Cardiac fibroblast (primary cell): ENCODE measurements at regions not wholly inside any gene's neighbourhood (a gene's known extent, or its start where the extent isn't known, plus 50 kb on each side); places are given as distances from the start of the nearest gene placed in this dataset.

ENCODE experiments used
- DNase-seq, 2 donors: peaks; one replicate each; pipeline versions ENCODE4 v3.0.0 to v3.0.0-alpha.2; 2010; ENCODE audit warnings: low read depth in 2 of 2
- H3K4me3 ChIP-seq, 2 donors: replicated peaks in 1 of 2; 1 replicate in 1 of 2; 2 replicates in 1 of 2; pipeline ENCODE4 v1.5.1; 2011; ENCODE audit warnings: low read depth in 2 of 2, low read length in 2 of 2, mild to moderate bottlenecking in 2 of 2, moderate library complexity in 1 of 2
- TF ChIP-seq, protein P1 (sequence below): IDR thresholded peaks from one replicate; pipeline ENCODE4 v1.5.1; 2011; ENCODE audit warnings: low read depth, mild to moderate bottlenecking, low read length, inconsistent platforms

DNA sequence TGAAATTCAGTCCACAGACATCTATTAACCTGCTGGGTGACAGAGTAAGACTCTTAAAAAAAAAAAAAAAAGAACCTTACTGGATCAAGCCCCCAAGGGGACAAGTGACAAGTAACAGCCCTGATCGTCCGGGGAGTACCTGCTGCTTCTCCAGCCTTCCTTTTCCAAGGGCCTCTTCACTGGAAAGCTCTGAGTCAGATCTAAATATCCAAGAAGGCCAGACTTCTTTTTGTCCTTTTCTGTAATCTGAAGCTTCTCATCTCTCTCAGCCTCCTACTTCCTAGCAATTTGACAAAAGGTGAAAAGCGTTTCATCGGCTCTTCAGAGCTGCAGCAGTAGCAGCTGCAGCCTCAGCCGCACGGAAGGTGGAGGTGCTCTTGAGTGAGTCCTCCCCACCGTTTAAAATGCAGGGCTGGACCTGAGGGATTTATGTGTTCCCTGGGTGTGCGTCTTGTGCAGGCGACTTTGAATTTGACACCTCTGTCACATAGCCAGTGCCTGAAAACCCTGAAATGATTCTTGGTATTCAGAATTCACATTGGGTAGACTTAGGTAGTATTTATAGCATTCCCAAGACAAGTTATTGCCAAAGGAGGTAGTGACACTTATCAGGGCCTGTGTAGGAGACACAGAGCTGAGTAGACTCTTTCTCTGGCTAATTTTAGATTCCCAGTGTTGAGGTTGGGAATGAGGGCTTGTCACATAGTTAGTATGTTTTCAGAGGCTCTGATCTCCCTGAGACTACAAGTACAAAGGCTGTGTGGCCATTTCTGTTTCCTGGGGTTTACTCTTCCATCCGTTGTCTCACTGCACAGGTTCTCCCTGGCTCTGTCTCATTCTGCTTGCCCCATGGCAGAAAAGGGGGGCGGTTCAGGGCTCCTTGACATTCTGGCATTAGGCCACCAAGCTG, 291.2 kb upstream of the C2CD4B start:
- no peak for DNase-seq
- TF ChIP-seq, protein P1, sequence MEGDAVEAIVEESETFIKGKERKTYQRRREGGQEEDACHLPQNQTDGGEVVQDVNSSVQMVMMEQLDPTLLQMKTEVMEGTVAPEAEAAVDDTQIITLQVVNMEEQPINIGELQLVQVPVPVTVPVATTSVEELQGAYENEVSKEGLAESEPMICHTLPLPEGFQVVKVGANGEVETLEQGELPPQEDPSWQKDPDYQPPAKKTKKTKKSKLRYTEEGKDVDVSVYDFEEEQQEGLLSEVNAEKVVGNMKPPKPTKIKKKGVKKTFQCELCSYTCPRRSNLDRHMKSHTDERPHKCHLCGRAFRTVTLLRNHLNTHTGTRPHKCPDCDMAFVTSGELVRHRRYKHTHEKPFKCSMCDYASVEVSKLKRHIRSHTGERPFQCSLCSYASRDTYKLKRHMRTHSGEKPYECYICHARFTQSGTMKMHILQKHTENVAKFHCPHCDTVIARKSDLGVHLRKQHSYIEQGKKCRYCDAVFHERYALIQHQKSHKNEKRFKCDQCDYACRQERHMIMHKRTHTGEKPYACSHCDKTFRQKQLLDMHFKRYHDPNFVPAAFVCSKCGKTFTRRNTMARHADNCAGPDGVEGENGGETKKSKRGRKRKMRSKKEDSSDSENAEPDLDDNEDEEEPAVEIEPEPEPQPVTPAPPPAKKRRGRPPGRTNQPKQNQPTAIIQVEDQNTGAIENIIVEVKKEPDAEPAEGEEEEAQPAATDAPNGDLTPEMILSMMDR, result no peak
- H3K4me3 ChIP-seq, result no peak overlapping the region

DNA sequence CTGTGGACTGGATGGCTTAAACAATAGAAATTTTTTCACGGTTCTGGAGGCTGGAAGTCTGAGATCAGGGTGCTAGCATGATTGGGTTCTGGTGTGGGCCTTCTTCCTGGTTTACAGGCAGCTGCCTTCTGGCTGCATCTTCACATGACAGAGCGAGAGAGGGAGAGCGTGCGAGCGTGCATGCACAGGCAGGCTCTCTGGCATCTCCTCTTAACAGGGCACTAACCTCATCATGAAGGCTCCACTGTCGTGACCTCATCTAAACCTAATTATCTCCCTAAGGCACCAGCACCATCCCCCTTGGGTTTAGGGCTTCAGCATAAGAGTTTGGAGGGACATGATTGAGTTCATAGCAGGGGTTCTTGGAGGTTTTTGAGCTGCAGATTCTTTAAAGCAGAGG, 292.0 kb upstream of the C2CD4B start:
- no peak overlapping the region for H3K4me3 ChIP-seq
- DNase-seq, result no peak
- TF ChIP-seq, protein P1, result no peak

DNA sequence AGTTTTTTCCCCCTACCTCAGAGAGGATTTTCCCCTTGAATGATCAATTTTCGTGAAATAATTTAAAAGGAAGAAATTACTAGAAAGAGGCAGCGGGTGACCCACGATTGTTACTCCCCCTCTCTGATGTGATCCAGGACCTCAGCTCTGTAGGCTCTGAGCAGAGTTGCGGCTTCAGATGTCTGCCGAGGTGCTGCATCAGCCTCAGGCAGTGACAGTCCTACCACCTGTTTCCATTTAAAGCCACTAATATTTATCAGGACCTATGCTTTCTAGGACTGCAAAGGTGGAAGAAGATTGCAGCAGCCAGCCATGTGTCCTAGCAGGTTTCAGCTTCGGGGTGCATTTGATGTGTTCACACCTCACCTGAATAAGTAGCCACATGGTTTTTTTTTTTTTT, 294.8 kb upstream of the C2CD4B start:
- H3K4me3 ChIP-seq, result no peak overlapping the region
- DNase-seq, result no peak
- TF ChIP-seq, protein P1, result no peak

DNA sequence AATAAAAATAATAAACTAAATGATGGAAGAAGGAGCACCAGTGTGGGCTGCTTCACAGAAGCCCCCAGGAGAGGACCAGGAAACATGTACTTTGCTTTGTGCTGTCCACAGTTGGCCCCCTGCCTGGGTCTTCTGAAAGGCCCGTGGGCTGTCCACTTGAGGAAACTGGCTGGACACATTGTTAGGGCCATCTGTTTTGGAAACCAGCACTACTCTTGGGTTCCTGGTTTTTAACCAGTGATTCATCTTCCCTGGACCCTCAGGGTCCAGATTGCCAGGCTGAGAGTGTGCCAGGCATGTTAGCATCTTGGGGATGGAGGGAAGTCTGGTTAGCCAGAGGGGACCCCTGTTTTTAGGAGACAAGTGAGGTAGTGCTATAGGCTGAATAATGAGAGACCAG, 297.2 kb upstream of the C2CD4B start:
- no peak overlapping the region for H3K4me3 ChIP-seq
- TF ChIP-seq, protein P1, result no peak
- no peak for DNase-seq

DNA sequence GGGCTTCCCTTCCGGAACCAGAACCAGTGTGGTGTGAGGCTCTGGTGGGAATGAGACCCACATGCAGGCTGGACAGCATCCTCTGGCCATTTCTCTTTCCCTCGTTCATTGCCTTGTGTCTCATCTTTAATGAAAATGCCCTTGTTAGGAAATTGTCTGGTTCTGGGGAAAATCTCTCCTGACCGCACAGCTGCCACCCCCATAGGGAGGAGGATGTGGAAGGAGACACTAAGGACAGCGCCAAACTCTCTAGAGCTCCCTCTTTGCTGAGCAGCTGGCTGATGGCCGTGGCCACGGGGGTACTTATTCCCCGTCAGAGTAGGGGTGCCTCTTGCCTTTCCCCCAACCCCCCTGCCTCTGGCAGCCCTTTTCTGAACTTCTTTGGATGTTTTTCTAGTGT, 297.6 kb upstream of the C2CD4B start:
- TF ChIP-seq, protein P1, result no peak
- no peak for DNase-seq
- no peak overlapping the region for H3K4me3 ChIP-seq

DNA sequence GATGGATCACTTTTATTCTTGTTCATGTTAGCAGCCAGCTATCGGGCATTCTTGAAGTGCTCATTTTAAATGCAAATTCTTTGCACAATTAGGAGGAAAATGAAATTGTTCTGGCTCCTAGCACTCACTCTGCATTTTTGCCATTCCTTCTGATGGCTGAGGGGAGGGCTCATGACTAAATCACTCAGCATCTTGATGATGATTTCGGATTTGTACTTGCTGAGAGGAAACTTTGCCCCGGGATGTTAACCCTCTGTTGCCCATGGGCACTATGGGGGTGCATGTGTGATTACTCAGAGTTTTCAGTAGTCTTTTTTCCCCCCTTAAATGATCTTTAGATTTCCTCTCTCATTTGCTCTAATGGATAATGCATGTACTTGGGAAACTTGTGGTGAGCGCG, 299.6 kb upstream of the C2CD4B start:
- TF ChIP-seq, protein P1, result no peak
- peak; percentile 49 to 52 for DNase-seq
- no peak overlapping the region for H3K4me3 ChIP-seq
